ENCODE measurements at regions not wholly inside any gene's neighbourhood (a gene's known extent, or its start where the extent isn't known, plus 50 kb on each side); places are given as distances from the start of the nearest gene placed in this dataset. TPM values are rescaled to one million over a fixed set of nuclear protein-coding genes. Genes with fewer than 3 reads are reported as not detected.

DNA sequence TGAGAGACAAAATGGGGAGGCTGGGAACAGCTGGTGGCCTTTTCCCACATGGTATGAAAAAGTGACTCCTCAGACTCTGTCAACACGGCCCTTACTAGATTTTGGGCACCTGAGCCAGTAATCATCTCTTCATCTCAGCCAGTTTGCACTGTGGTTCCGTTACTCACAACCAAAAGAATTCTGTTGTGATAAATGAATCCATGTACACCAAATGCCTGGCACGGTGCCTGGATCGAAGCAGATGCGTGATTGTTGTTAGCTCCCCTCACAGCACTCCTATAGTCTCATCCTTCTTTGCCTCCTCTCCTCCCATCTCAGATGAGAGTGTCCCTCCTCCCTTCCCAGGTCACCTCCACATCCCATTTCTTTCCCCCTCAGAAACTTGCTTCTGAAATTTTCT is 57.9 kb upstream of the GJB5 start:
- no peaks in the 10 kb centered on the region; the same call in 1 of the 2 replicates for H3K9me3 ChIP-seq (ENCODE audit: insufficient read depth, low read depth)
- H3K79me2 ChIP-seq (ENCODE audit: low read depth): no peaks in the 10 kb centered on the region
- H3K4me3 ChIP-seq: no peak overlapping the region
- BruUV-seq (replicated peaks): no TSS peak
- H4K20me1 ChIP-seq (ENCODE audit: insufficient read depth): no peaks in the 10 kb centered on the region
- peaks cover 71% of the 10 kb centered on the region for H3K27me3 ChIP-seq (ENCODE audit: insufficient read depth, low read depth)
- H3K4me2 ChIP-seq: no peak overlapping the region
- ChIA-PET CTCF (no interaction called here), POLR2A (ENCODE audit: unreplicated experiment) (no interaction called here)
- DNase-seq: no peak
- peaks cover 6% of the 10 kb centered on the region; the same call in 1 of the 2 replicates for H3K9me2 ChIP-seq (ENCODE audit: insufficient read depth)
- H2AFZ ChIP-seq: no peak overlapping the region
- no peaks in the 10 kb centered on the region for H3F3A ChIP-seq (ENCODE audit: insufficient read depth, low read depth)
- no peaks in the 10 kb centered on the region for H3K36me3 ChIP-seq (ENCODE audit: low read depth)
- intact Hi-C loops (cut with micrococcal nuclease; ENCODE audit: unreplicated experiment): no loop called here
- H3K4me1 ChIP-seq (replicated peaks; ENCODE audit: insufficient read depth): no peaks in the 10 kb centered on the region
- no peak overlapping the region for H3K27ac ChIP-seq
- TF ChIP-seq, protein P1, sequence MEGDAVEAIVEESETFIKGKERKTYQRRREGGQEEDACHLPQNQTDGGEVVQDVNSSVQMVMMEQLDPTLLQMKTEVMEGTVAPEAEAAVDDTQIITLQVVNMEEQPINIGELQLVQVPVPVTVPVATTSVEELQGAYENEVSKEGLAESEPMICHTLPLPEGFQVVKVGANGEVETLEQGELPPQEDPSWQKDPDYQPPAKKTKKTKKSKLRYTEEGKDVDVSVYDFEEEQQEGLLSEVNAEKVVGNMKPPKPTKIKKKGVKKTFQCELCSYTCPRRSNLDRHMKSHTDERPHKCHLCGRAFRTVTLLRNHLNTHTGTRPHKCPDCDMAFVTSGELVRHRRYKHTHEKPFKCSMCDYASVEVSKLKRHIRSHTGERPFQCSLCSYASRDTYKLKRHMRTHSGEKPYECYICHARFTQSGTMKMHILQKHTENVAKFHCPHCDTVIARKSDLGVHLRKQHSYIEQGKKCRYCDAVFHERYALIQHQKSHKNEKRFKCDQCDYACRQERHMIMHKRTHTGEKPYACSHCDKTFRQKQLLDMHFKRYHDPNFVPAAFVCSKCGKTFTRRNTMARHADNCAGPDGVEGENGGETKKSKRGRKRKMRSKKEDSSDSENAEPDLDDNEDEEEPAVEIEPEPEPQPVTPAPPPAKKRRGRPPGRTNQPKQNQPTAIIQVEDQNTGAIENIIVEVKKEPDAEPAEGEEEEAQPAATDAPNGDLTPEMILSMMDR (conservative IDR thresholded peaks at IDR 0.05): no peak
- no peak for TF ChIP-seq EZH2 (IDR thresholded peaks at IDR 0.05; ENCODE audit: low read depth)

DNA sequence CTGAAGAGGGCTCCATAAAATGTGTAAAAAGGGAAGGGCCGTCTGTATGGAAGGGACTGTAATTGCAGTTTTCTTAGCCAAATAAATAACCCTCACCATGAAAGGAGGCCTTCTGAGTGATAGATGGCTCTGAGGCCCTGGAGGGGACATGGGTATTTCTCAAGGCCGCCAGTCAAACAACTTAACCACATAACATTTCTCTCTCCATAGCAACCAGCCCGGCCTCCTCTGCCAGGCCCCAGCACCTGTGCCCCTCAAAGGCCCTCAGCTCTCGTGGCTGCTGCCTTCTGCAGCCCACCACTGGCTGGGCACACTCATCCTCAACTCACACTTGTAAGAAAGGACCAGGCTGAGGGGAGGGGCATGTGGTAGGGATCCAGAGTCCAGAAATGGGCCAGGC is 57.0 kb upstream of the GJB5 start:
- ChIA-PET POLR2A (ENCODE audit: unreplicated experiment) (no interaction called here), CTCF (no interaction called here)
- TF ChIP-seq EZH2 (IDR thresholded peaks at IDR 0.05; ENCODE audit: low read depth): no peak
- TF ChIP-seq, protein P1 (conservative IDR thresholded peaks at IDR 0.05): no peak
- Histone ChIP-seq H3K4me1 (replicated peaks; ENCODE audit: insufficient read depth) (no peaks in the 10 kb centered on the region), H3K27ac (no peak overlapping the region), H3K9me3 (ENCODE audit: insufficient read depth, low read depth) (no peaks in the 10 kb centered on the region; the same call in 1 of the 2 replicates), H3K9me2 (ENCODE audit: insufficient read depth) (peaks cover 6% of the 10 kb centered on the region; the same call in 1 of the 2 replicates), H3K4me2 (no peak overlapping the region), H3K36me3 (ENCODE audit: low read depth) (no peaks in the 10 kb centered on the region), H3K79me2 (ENCODE audit: low read depth) (no peaks in the 10 kb centered on the region), H3K4me3 (no peak overlapping the region), H3F3A (ENCODE audit: insufficient read depth, low read depth) (no peaks in the 10 kb centered on the region), H4K20me1 (ENCODE audit: insufficient read depth) (no peaks in the 10 kb centered on the region), H3K27me3 (ENCODE audit: insufficient read depth, low read depth) (peaks cover 71% of the 10 kb centered on the region), H2AFZ (no peak overlapping the region)
- DNase-seq: no peak
- BruUV-seq (replicated peaks): no TSS peak
- intact Hi-C loops (cut with micrococcal nuclease; ENCODE audit: unreplicated experiment): no loop called here

DNA sequence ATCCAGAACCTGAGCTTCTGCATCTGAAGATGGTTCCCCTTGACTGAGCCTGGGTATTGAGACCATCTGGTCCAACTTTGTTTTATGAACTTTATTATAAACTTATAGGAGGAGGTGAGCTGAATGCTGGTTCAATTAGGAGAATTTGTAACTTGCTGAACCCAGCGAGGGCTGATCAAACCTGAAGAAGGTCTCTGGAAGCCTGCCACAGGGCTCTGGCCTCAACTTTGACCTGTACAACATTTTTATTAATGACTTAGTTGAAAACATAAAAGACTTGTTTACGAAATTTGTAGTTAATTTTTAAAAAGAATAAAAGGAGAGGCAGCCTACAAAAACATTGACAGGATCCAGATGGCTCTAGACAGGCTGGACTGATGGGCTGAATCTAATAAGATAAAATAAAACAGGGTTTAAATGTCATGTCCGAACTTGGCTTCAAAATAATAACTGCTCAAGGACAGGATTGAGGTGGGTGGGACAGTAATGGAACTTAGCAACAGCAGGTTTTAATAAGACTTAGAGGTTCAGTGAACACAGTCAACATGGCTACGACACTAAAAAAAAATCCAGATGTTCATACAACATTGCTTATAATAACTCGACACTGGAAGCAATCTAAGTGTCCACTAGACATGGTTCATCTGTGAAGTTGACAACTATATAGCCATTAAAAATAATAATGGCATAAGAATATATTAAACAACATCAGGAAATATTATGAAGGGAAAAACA is 53.4 kb upstream of the GJB5 start:
- H3K36me3 ChIP-seq (ENCODE audit: low read depth): no peaks in the 10 kb centered on the region
- H3K27me3 ChIP-seq (ENCODE audit: insufficient read depth, low read depth): peaks cover 87% of the 10 kb centered on the region
- no peak overlapping the region for H2AFZ ChIP-seq
- H3K9me3 ChIP-seq (ENCODE audit: insufficient read depth, low read depth): no peaks in the 10 kb centered on the region
- H3K9me2 ChIP-seq (ENCODE audit: insufficient read depth): no peaks in the 10 kb centered on the region
- no peaks in the 10 kb centered on the region for H3F3A ChIP-seq (ENCODE audit: insufficient read depth, low read depth)
- ChIA-PET CTCF (no interaction called here), POLR2A (ENCODE audit: unreplicated experiment) (no interaction called here)
- H3K4me1 ChIP-seq (replicated peaks; ENCODE audit: insufficient read depth): no peaks in the 10 kb centered on the region
- H4K20me1 ChIP-seq (ENCODE audit: insufficient read depth): no peaks in the 10 kb centered on the region
- no peak overlapping the region for H3K4me2 ChIP-seq
- H3K79me2 ChIP-seq (ENCODE audit: low read depth): no peaks in the 10 kb centered on the region
- no TSS peak for BruUV-seq (replicated peaks)
- DNase-seq: no peak
- intact Hi-C loops (cut with micrococcal nuclease; ENCODE audit: unreplicated experiment): no loop called here
- H3K4me3 ChIP-seq: no peak overlapping the region
- TF ChIP-seq, protein P1 (conservative IDR thresholded peaks at IDR 0.05): no peak
- no peak for TF ChIP-seq EZH2 (IDR thresholded peaks at IDR 0.05; ENCODE audit: low read depth)
- no peak overlapping the region for H3K27ac ChIP-seq

Small RNAs in the stretch of these regions (microRNA-seq; reads per million reads assigned to microRNA genes)
- gene MIR552 (ENCODE audit: borderline number of aligned reads, borderline replicate concordance): not detected

Measured in PC-9 (cell line).